ENCODE measurements at regions not wholly inside any gene's neighbourhood (a gene's known extent, or its start where the extent isn't known, plus 50 kb on each side); places are given as distances from the start of the nearest gene placed in this dataset.

GRCh38 chr18:44134447-44134846 lies 546.2 kb upstream of the SETBP1 start:
- no peak for DNase-seq

GRCh38 chr18:44135741-44136140 lies 544.9 kb upstream of the SETBP1 start:
- TF ChIP-seq CTCF (IDR thresholded peaks at IDR 0.05) (no peak), POLR2A (IDR thresholded peaks at IDR 0.05) (no peak), EP300 (IDR thresholded peaks at IDR 0.05) (no peak)
- Histone ChIP-seq H3K36me3 (no peaks in the 10 kb centered on the region), H3K27ac (no peak overlapping the region), H3K27me3 (no peaks in the 10 kb centered on the region), H3K9me3 (no peaks in the 10 kb centered on the region), H3K4me3 (no peak overlapping the region), H3K4me1 (ENCODE audit: insufficient read depth) (no peaks in the 10 kb centered on the region)
- intact Hi-C loops (cut with DNase I): no loop called here
- WGBS, 3 donors: 93 to 96% (median 94%) methylated on average over 4 of the region's 4 CpGs
- DNase-seq: no peak

More at GRCh38 chr18:44134447-44134846, 546.2 kb upstream of the SETBP1 start:
- intact Hi-C loops (cut with DNase I): no loop called here
- TF ChIP-seq EP300 (IDR thresholded peaks at IDR 0.05) (no peak), CTCF (IDR thresholded peaks at IDR 0.05) (no peak), POLR2A (IDR thresholded peaks at IDR 0.05) (no peak)
- no peaks in the 10 kb centered on the region for H3K36me3 ChIP-seq
- WGBS, 3 donors: 86 to 89% (median 86%) methylated on average over 4 of the region's 4 CpGs
- H3K27me3 ChIP-seq: no peaks in the 10 kb centered on the region
- no peak overlapping the region for H3K27ac ChIP-seq
- H3K9me3 ChIP-seq: no peaks in the 10 kb centered on the region
- H3K4me1 ChIP-seq (ENCODE audit: insufficient read depth): no peaks in the 10 kb centered on the region
- H3K4me3 ChIP-seq: no peak overlapping the region

GRCh38 chr18:44136326-44136725 lies 544.4 kb upstream of the SETBP1 start:
- no peak for TF ChIP-seq POLR2A (IDR thresholded peaks at IDR 0.05)
- no peak for TF ChIP-seq CTCF (IDR thresholded peaks at IDR 0.05)
- TF ChIP-seq EP300 (IDR thresholded peaks at IDR 0.05): no peak
- intact Hi-C loops (cut with DNase I): no loop called here
- DNase-seq: no peak

GRCh38 chr18:44143072-44143471 lies 537.6 kb upstream of the SETBP1 start:
- intact Hi-C loops (cut with DNase I): no loop called here
- Histone ChIP-seq H3K27ac (no peak overlapping the region), H3K36me3 (no peaks in the 10 kb centered on the region), H3K9me3 (no peaks in the 10 kb centered on the region), H3K27me3 (no peaks in the 10 kb centered on the region), H3K4me3 (no peak overlapping the region), H3K4me1 (ENCODE audit: insufficient read depth) (no peaks in the 10 kb centered on the region)
- TF ChIP-seq POLR2A (IDR thresholded peaks at IDR 0.05) (no peak), CTCF (IDR thresholded peaks at IDR 0.05) (no peak)
- DNase-seq: no peak

More at GRCh38 chr18:44136326-44136725, 544.4 kb upstream of the SETBP1 start:
- no peaks in the 10 kb centered on the region for H3K4me1 ChIP-seq (ENCODE audit: insufficient read depth)
- H3K4me3 ChIP-seq: no peak overlapping the region
- H3K27me3 ChIP-seq: no peaks in the 10 kb centered on the region
- no peaks in the 10 kb centered on the region for H3K36me3 ChIP-seq
- no peak overlapping the region for H3K27ac ChIP-seq
- WGBS, 3 donors: 93 to 96% (median 95%) methylated on average over 1 of the region's 1 CpG
- no peaks in the 10 kb centered on the region for H3K9me3 ChIP-seq

GRCh38 chr18:44149706-44150105 lies 531.0 kb upstream of the SETBP1 start:
- TF ChIP-seq EP300 (IDR thresholded peaks at IDR 0.05) (no peak), POLR2A (IDR thresholded peaks at IDR 0.05) (no peak), CTCF (IDR thresholded peaks at IDR 0.05) (no peak)
- no peaks in the 10 kb centered on the region for H3K9me3 ChIP-seq
- H3K27me3 ChIP-seq: no peaks in the 10 kb centered on the region
- 77 to 89% (median 84%) methylated on average over 1 of the region's 1 CpG for WGBS, 3 donors
- DNase-seq: no peak
- intact Hi-C loops (cut with DNase I): no loop called here
- no peak overlapping the region for H3K4me3 ChIP-seq
- no peaks in the 10 kb centered on the region for H3K4me1 ChIP-seq (ENCODE audit: insufficient read depth)
- no peaks in the 10 kb centered on the region for H3K36me3 ChIP-seq
- H3K27ac ChIP-seq: no peak overlapping the region
